ENCODE measurements at regions not wholly inside any gene's neighbourhood (a gene's known extent, or its start where the extent isn't known, plus 50 kb on each side); places are given as distances from the start of the nearest gene placed in this dataset.
"Not testable (repeated sequence)": the region's sequence is repeated elsewhere in the genome, so short reads cannot be mapped to it uniquely, and the experiment has no call there.

GRCh38 chr2:111492995-111493719, 372.4 kb downstream of the BCL2L11 start:
- dilution Hi-C loops (cut with MboI; ENCODE audit: extremely low pct_ligation_motif_present, low sequenced_read_pairs); POLR2A ChIA-PET; DNase-seq (ENCODE audit: low read depth, low spot score); H2AFZ ChIP-seq (ENCODE audit: low read depth, low read length); H3K9me3 ChIP-seq (replicated peaks; ENCODE audit: control insufficient read depth, insufficient read depth, low read length); H3K9me1 ChIP-seq (replicated peaks; ENCODE audit: control insufficient read depth, extremely low read depth, insufficient read depth, low read length); H3K27me3 ChIP-seq (ENCODE audit: control insufficient read depth in 2 of 2, insufficient read depth in 2 of 2, low read length in 2 of 2); BruUV-seq (replicated peaks); H4K20me1 ChIP-seq (replicated peaks; ENCODE audit: control insufficient read depth, extremely low read depth, insufficient read depth, low read length); H3K36me3 ChIP-seq (ENCODE audit: control insufficient read depth in 2 of 2, extremely low read depth in 1 of 2, insufficient read depth in 2 of 2, low read length in 2 of 2): not testable (repeated sequence)
- Histone ChIP-seq H3K4me1 (ENCODE audit: control insufficient read depth, extremely low read depth, insufficient read depth, low read length) (peaks cover 16% of the 10 kb centered on the region), H3K79me2 (ENCODE audit: control insufficient read depth, insufficient read depth, low read length) (peaks cover 36% of the 10 kb centered on the region), H3K27ac (ENCODE audit: insufficient read depth, low read depth, low read length) (peak overlapping the region; percentile 96), H3K4me3 (replicated peaks in 1 of 3; ENCODE audit: insufficient read depth in 1 of 3, low read depth in 1 of 3, low read length in 3 of 3) (peak overlapping the region; percentile 43 to 84 (median 49)), H3K4me2 (ENCODE audit: insufficient read depth, low read length) (peak overlapping the region; percentile 51), H3K9ac (replicated peaks; ENCODE audit: extremely low read depth, insufficient read depth, low read length) (peak overlapping the region; percentile 78)
- CTCF ChIA-PET: interaction anchor here (0.6 kb wide), 1 partner anchor 167 kb away, joined by 4 read pairs; no protein-coding TSS in a partner anchor
- FAIRE-seq: peak; percentile 63
- intact Hi-C loops (cut with micrococcal nuclease): loop anchor here (5.0 kb wide), 1 partner anchor 371 kb away; the partner anchor contains the start of gene BCL2L11

GRCh38 chr2:111493720-111494078, 373.0 kb downstream of the BCL2L11 start:
- H2AFZ ChIP-seq (ENCODE audit: low read depth, low read length); H4K20me1 ChIP-seq (replicated peaks; ENCODE audit: control insufficient read depth, extremely low read depth, insufficient read depth, low read length); BruUV-seq (replicated peaks); H3K9me1 ChIP-seq (replicated peaks; ENCODE audit: control insufficient read depth, extremely low read depth, insufficient read depth, low read length); H3K27me3 ChIP-seq (ENCODE audit: control insufficient read depth in 2 of 2, insufficient read depth in 2 of 2, low read length in 2 of 2); POLR2A ChIA-PET; dilution Hi-C loops (cut with MboI; ENCODE audit: extremely low pct_ligation_motif_present, low sequenced_read_pairs); H3K36me3 ChIP-seq (ENCODE audit: control insufficient read depth in 2 of 2, extremely low read depth in 1 of 2, insufficient read depth in 2 of 2, low read length in 2 of 2); H3K9me3 ChIP-seq (replicated peaks; ENCODE audit: control insufficient read depth, insufficient read depth, low read length): not testable (repeated sequence)
- FAIRE-seq (peak; percentile 76), DNase-seq (ENCODE audit: low read depth, low spot score) (peak; percentile 42)
- CTCF ChIA-PET: interaction anchor here (0.6 kb wide), 1 partner anchor 166 kb away, joined by 4 read pairs; no protein-coding TSS in a partner anchor
- intact Hi-C loops (cut with micrococcal nuclease): loop anchor here (5.0 kb wide), 1 partner anchor 371 kb away; the partner anchor contains the start of gene BCL2L11
- peak overlapping the region; percentile 78 for H3K9ac ChIP-seq (replicated peaks; ENCODE audit: extremely low read depth, insufficient read depth, low read length)
- peak overlapping the region; percentile 51 for H3K4me2 ChIP-seq (ENCODE audit: insufficient read depth, low read length)
- H3K79me2 ChIP-seq (ENCODE audit: control insufficient read depth, insufficient read depth, low read length): peaks cover 31% of the 10 kb centered on the region
- H3K4me3 ChIP-seq (replicated peaks in 1 of 3; ENCODE audit: insufficient read depth in 1 of 3, low read depth in 1 of 3, low read length in 3 of 3): peak overlapping the region; percentile 43 to 84 (median 49)
- peak overlapping the region; percentile 96 for H3K27ac ChIP-seq (ENCODE audit: insufficient read depth, low read depth, low read length)
- peaks cover 16% of the 10 kb centered on the region for H3K4me1 ChIP-seq (ENCODE audit: control insufficient read depth, extremely low read depth, insufficient read depth, low read length)

GRCh38 chr2:111494288-111494980, 373.7 kb downstream of the BCL2L11 start:
- peak overlapping the region; percentile 78 for H3K9ac ChIP-seq (replicated peaks; ENCODE audit: extremely low read depth, insufficient read depth, low read length)
- H3K9me1 ChIP-seq (replicated peaks; ENCODE audit: control insufficient read depth, extremely low read depth, insufficient read depth, low read length); H3K36me3 ChIP-seq (ENCODE audit: control insufficient read depth in 2 of 2, extremely low read depth in 1 of 2, insufficient read depth in 2 of 2, low read length in 2 of 2); H4K20me1 ChIP-seq (replicated peaks; ENCODE audit: control insufficient read depth, extremely low read depth, insufficient read depth, low read length); dilution Hi-C loops (cut with MboI; ENCODE audit: extremely low pct_ligation_motif_present, low sequenced_read_pairs); H2AFZ ChIP-seq (ENCODE audit: low read depth, low read length); H3K4me2 ChIP-seq (ENCODE audit: insufficient read depth, low read length); DNase-seq (ENCODE audit: low read depth, low spot score); POLR2A ChIA-PET; CTCF ChIA-PET; H3K9me3 ChIP-seq (replicated peaks; ENCODE audit: control insufficient read depth, insufficient read depth, low read length); H3K27me3 ChIP-seq (ENCODE audit: control insufficient read depth in 2 of 2, insufficient read depth in 2 of 2, low read length in 2 of 2): not testable (repeated sequence)
- H3K27ac ChIP-seq (ENCODE audit: insufficient read depth, low read depth, low read length): peak overlapping the region; percentile 90
- BruUV-seq (replicated peaks): TSS peak; percentile 69
- H3K79me2 ChIP-seq (ENCODE audit: control insufficient read depth, insufficient read depth, low read length): peaks cover 29% of the 10 kb centered on the region
- peak overlapping the region; percentile 40 to 70 (median 43) for H3K4me3 ChIP-seq (replicated peaks in 1 of 3; ENCODE audit: insufficient read depth in 1 of 3, low read depth in 1 of 3, low read length in 3 of 3)
- H3K4me1 ChIP-seq (ENCODE audit: control insufficient read depth, extremely low read depth, insufficient read depth, low read length): peaks cover 16% of the 10 kb centered on the region
- intact Hi-C loops (cut with micrococcal nuclease): loop anchor here (5.0 kb wide), 1 partner anchor 372 kb away; the partner anchor contains the start of gene BCL2L11
- peak; percentile 70 for FAIRE-seq

DNA sequence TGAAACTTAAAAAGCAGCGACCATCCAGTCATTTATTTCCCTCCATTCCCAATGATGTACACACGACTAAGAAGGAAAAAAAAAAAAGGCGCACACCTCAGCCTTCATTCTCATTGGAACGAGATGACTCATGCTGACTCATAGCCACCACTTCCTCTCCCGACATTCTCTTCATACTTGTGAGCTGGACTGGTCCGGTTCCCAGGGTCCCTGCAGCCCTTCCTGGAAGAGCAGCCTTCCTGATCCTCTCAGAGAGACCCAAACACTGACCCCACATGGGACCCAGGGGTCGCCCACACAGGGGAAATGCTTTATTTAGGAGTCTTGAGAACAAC, 374.2 kb downstream of the BCL2L11 start:
- H3K9me3 ChIP-seq (replicated peaks; ENCODE audit: control insufficient read depth, insufficient read depth, low read length); H3K27me3 ChIP-seq (ENCODE audit: control insufficient read depth in 2 of 2, insufficient read depth in 2 of 2, low read length in 2 of 2); CTCF ChIA-PET; H4K20me1 ChIP-seq (replicated peaks; ENCODE audit: control insufficient read depth, extremely low read depth, insufficient read depth, low read length); H3K9ac ChIP-seq (replicated peaks; ENCODE audit: extremely low read depth, insufficient read depth, low read length); H3K4me2 ChIP-seq (ENCODE audit: insufficient read depth, low read length); H3K36me3 ChIP-seq (ENCODE audit: control insufficient read depth in 2 of 2, extremely low read depth in 1 of 2, insufficient read depth in 2 of 2, low read length in 2 of 2); dilution Hi-C loops (cut with MboI; ENCODE audit: extremely low pct_ligation_motif_present, low sequenced_read_pairs); DNase-seq (ENCODE audit: low read depth, low spot score); BruUV-seq (replicated peaks); H3K9me1 ChIP-seq (replicated peaks; ENCODE audit: control insufficient read depth, extremely low read depth, insufficient read depth, low read length); H2AFZ ChIP-seq (ENCODE audit: low read depth, low read length); POLR2A ChIA-PET: not testable (repeated sequence)
- peaks cover 29% of the 10 kb centered on the region for H3K79me2 ChIP-seq (ENCODE audit: control insufficient read depth, insufficient read depth, low read length)
- H3K4me3 ChIP-seq (replicated peaks in 1 of 3; ENCODE audit: insufficient read depth in 1 of 3, low read depth in 1 of 3, low read length in 3 of 3): peak overlapping the region in 2 of 3 experiments; percentile 40 to 70
- intact Hi-C loops (cut with micrococcal nuclease): loop anchor here (5.0 kb wide), 1 partner anchor 373 kb away; the partner anchor contains the start of gene BCL2L11
- FAIRE-seq: peak; percentile 99
- H3K4me1 ChIP-seq (ENCODE audit: control insufficient read depth, extremely low read depth, insufficient read depth, low read length): peaks cover 16% of the 10 kb centered on the region
- peak overlapping the region; percentile 90 for H3K27ac ChIP-seq (ENCODE audit: insufficient read depth, low read depth, low read length)
